H1 (cell line): ENCODE measurements at regions not wholly inside any gene's neighbourhood (a gene's known extent, or its start where the extent isn't known, plus 50 kb on each side); places are given as distances from the start of the nearest gene placed in this dataset.

Experiments used
- CTCF ChIA-PET: fragments of 300-600 bp; sonication (Branson Sonifier 250); formaldehyde crosslinking; loops from one replicate; lab custom pipeline; 2021; ENCODE audit not compliant: partially characterized antibody; lab: Charles Lee
- POLR2A ChIA-PET: fragments of 300-600 bp; sonication (Branson Sonifier 250); formaldehyde crosslinking; loops from one replicate; lab custom pipeline; 2021; ENCODE audit warnings: inconsistent platforms; ENCODE audit not compliant: partially characterized antibody; lab: Charles Lee
- DNase-seq, 2 experiments: peaks; one replicate each; pipeline versions ENCODE4 v3.0.0 to v3.0.0-alpha.2; 2010 to 2022; ENCODE audit warnings: low spot score in 2 of 2, low read depth in 1 of 2, mixed read lengths in 1 of 2
- FAIRE-seq: peaks from 2 replicates; lab custom pipeline; 2011; peaks lifted over from hg19 to GRCh38; lab: Jason Lieb, UNC
- H2AFZ ChIP-seq: 2 replicates; pipeline ENCODE4 v1.8.1; 2012; ENCODE audit warnings: low read length, inconsistent platforms
- H2AK5ac ChIP-seq: 2 replicates; pipeline ENCODE4 v1.6.1; 2013; ENCODE audit warnings: low read depth, low read length
- H2BK120ac ChIP-seq: replicated peaks from 2 replicates; pipeline ENCODE3; 2013; ENCODE audit warnings: low read depth, low read length, inconsistent platforms
- H2BK12ac ChIP-seq: 2 replicates; pipeline ENCODE4 v1.6.1; 2013; ENCODE audit warnings: low read depth, low read length
- H2BK15ac ChIP-seq: 2 replicates; pipeline ENCODE4 v1.6.1; 2013; ENCODE audit warnings: low read length
- H2BK20ac ChIP-seq: 2 replicates; pipeline ENCODE4 v1.6.1; 2013; ENCODE audit warnings: low read length
- H2BK5ac ChIP-seq: 2 replicates; pipeline ENCODE4 v1.6.1; 2013; ENCODE audit warnings: low read depth, low read length
- H3K14ac ChIP-seq: 2 replicates; pipeline ENCODE4 v1.6.1; 2013; ENCODE audit warnings: inconsistent platforms; ENCODE audit not compliant: insufficient read length
- H3K18ac ChIP-seq: 2 replicates; pipeline ENCODE4 v1.6.1; 2013; ENCODE audit warnings: low read length; ENCODE audit errors: extremely low read depth
- H3K23ac ChIP-seq: 2 replicates; pipeline ENCODE4 v1.6.1; 2013; ENCODE audit warnings: inconsistent platforms; ENCODE audit not compliant: insufficient read length
- H3K23me2 ChIP-seq: 2 replicates; pipeline ENCODE4 v1.6.1; 2013; ENCODE audit warnings: low read depth, low read length
- H3K27ac ChIP-seq: 2 replicates; pipeline ENCODE4 v1.6.1; 2011; ENCODE audit warnings: low read depth, low read length, inconsistent platforms
- H3K27me3 ChIP-seq, 4 experiments: replicated peaks in 1 of 4; 1 replicate in 1 of 4; 2 replicates in 3 of 4; pipeline versions ENCODE4 v1.6.1 to v1.8.1; 2011 to 2013; ENCODE audit warnings: low read length in 3 of 4, mild to moderate bottlenecking in 3 of 4, inconsistent platforms in 2 of 4, mixed read lengths in 2 of 4, moderate library complexity in 1 of 4; ENCODE audit not compliant: control insufficient read depth in 3 of 4, insufficient read depth in 3 of 4; ENCODE audit errors: extremely low read depth in 1 of 4
- H3K36me3 ChIP-seq, 4 experiments: 2 replicates each; pipeline versions ENCODE4 v1.6.1 to v1.8.1; 2011 to 2013; ENCODE audit warnings: mild to moderate bottlenecking in 4 of 4, low read length in 3 of 4, moderate library complexity in 2 of 4, control low read depth in 1 of 4, inconsistent platforms in 1 of 4; ENCODE audit not compliant: insufficient read depth in 4 of 4, control insufficient read depth in 2 of 4
- H3K4ac ChIP-seq: replicated peaks from 2 replicates; pipeline ENCODE3; 2013; ENCODE audit warnings: low read length, low read depth, mixed read lengths, inconsistent platforms; ENCODE audit not compliant: insufficient read length
- H3K4me1 ChIP-seq, 4 experiments: replicated peaks in 1 of 4; 1 replicate in 1 of 4; 2 replicates in 3 of 4; pipeline versions ENCODE4 v1.6.1 to v1.8.1; 2011 to 2013; ENCODE audit warnings: low read length in 3 of 4, inconsistent platforms in 2 of 4, mixed read lengths in 1 of 4; ENCODE audit not compliant: insufficient read depth in 4 of 4, control insufficient read depth in 3 of 4
- H3K4me2 ChIP-seq, 2 experiments: 2 replicates each; pipeline versions ENCODE4 v1.6.1 to v1.8.1; 2011 to 2013; ENCODE audit warnings: low read depth in 2 of 2, low read length in 2 of 2, control low read depth in 1 of 2, inconsistent platforms in 1 of 2, mild to moderate bottlenecking in 1 of 2; ENCODE audit not compliant: insufficient read depth in 1 of 2
- H3K4me3 ChIP-seq, 4 experiments: fragments of 200-600, 300-600 bp in 1 of 4; sonication (generic), shearing (Covaris generic), sonication (Bioruptor Twin) in 1 of 4; 2 replicates each; pipeline versions ENCODE4 v1.5.1 to v1.8.1; 2011 to 2016; ENCODE audit warnings: low read length in 4 of 4, low read depth in 3 of 4, control low read depth in 2 of 4, inconsistent platforms in 2 of 4, mild to moderate bottlenecking in 2 of 4, mixed read lengths in 1 of 4, moderate library complexity in 1 of 4; ENCODE audit not compliant: insufficient read depth in 2 of 4; ENCODE audit errors: extremely low read depth in 1 of 4
- H3K56ac ChIP-seq: replicated peaks from 2 replicates; pipeline ENCODE3; 2013; ENCODE audit warnings: low read depth, mild to moderate bottlenecking, mixed read lengths, low read length, inconsistent platforms; ENCODE audit not compliant: insufficient read length
- H3K79me1 ChIP-seq: 2 replicates; pipeline ENCODE4 v1.6.1; 2013; ENCODE audit warnings: low read depth, low read length, control low read depth
- H3K79me2 ChIP-seq, 2 experiments: 2 replicates each; pipeline versions ENCODE4 v1.6.1 to v1.8.1; 2012 to 2013; ENCODE audit warnings: low read length in 2 of 2, mild to moderate bottlenecking in 2 of 2, inconsistent platforms in 1 of 2; ENCODE audit not compliant: insufficient read depth in 2 of 2, control insufficient read depth in 1 of 2
- H3K9ac ChIP-seq, 4 experiments: replicated peaks in 1 of 4; 1 replicate in 1 of 4; 2 replicates in 3 of 4; pipeline versions ENCODE4 v1.6.1 to v1.8.1; 2011 to 2013; ENCODE audit warnings: low read depth in 3 of 4, low read length in 3 of 4, control low read depth in 2 of 4, mild to moderate bottlenecking in 2 of 4, moderate library complexity in 2 of 4, inconsistent platforms in 1 of 4; ENCODE audit errors: extremely low read depth in 1 of 4
- H3K9me3 ChIP-seq, 2 experiments: 2 replicates each; pipeline versions ENCODE4 v1.6.1 to v1.8.1; 2012 to 2013; ENCODE audit warnings: mild to moderate bottlenecking in 2 of 2, moderate library complexity in 2 of 2, control low read depth in 1 of 2, inconsistent platforms in 1 of 2, low read depth in 1 of 2, low read length in 1 of 2, mixed read lengths in 1 of 2; ENCODE audit not compliant: insufficient read depth in 2 of 2
- H4K20me1 ChIP-seq, 2 experiments: replicated peaks in 1 of 2; 2 replicates each; pipeline versions ENCODE3 to v1.8.1; 2011 to 2013; ENCODE audit warnings: inconsistent platforms in 2 of 2, low read length in 2 of 2, mild to moderate bottlenecking in 1 of 2; ENCODE audit not compliant: insufficient read depth in 2 of 2, control insufficient read depth in 1 of 2
- H4K5ac ChIP-seq: 2 replicates; pipeline ENCODE4 v1.6.1; 2013; ENCODE audit warnings: low read length, low read depth, mixed read lengths, inconsistent platforms; ENCODE audit not compliant: insufficient read length
- H4K8ac ChIP-seq: 2 replicates; pipeline ENCODE4 v1.8.0; 2013; ENCODE audit warnings: mild to moderate bottlenecking, moderate library complexity, low read length, inconsistent platforms; ENCODE audit not compliant: insufficient read depth; ENCODE audit errors: extremely low read depth
- H4K91ac ChIP-seq: replicated peaks from 2 replicates; pipeline ENCODE3; 2013; ENCODE audit warnings: low read length, mixed read lengths, inconsistent platforms; ENCODE audit not compliant: insufficient read length
- FOSL1 ChIP-seq: IDR thresholded peaks from 2 replicates; pipeline ENCODE4 v1.6.1; 2011; ENCODE audit warnings: mild to moderate bottlenecking, low read depth, low read length, moderate library complexity; ENCODE audit not compliant: insufficient read depth
- KDM5A ChIP-seq: fragments of 200-600 bp; IDR thresholded peaks from 2 replicates; pipeline ENCODE4 v1.7.1; 2012; ENCODE audit warnings: mild to moderate bottlenecking, low read length, inconsistent platforms, mixed read lengths
- SP2 ChIP-seq: IDR thresholded peaks from 2 replicates; pipeline ENCODE4 v1.6.1; 2012; ENCODE audit warnings: mild to moderate bottlenecking, low read length, inconsistent platforms
- TF ChIP-seq, protein P1 (sequence below), 3 experiments: IDR thresholded peaks; 1 replicate in 2 of 3; 2 replicates in 1 of 3; pipeline versions ENCODE4 v1.5.1 to v1.6.1; 2011; ENCODE audit warnings: low read length in 3 of 3, mild to moderate bottlenecking in 3 of 3, inconsistent platforms in 2 of 3, low read depth in 1 of 3, moderate library complexity in 1 of 3; ENCODE audit not compliant: insufficient read depth in 1 of 3; ENCODE audit errors: control extremely low read depth in 1 of 3

DNA sequence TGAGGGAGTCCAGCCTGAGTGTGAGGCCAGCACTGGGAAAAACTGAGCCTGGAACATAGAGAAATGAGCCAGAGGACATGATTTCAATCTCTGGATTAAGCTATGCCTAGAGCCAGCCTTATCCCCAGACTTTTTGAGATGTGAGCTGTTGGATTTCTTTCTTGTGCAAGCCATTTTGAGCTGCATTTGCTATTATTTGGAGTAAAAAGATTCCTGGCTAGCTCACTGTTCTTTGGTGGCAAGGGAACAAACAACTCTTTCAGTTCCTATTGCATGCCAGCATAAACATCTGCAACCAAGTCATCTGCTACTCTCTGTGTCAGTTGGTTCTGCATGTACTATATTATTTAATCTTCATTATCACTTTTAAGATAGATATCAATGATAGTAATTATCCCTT lies 70.1 kb upstream of the MAN2A1 start:
- TF ChIP-seq KDM5A = no peak
- no peak for TF ChIP-seq FOSL1
- TF ChIP-seq SP2 = no peak
- TF ChIP-seq, protein P1, sequence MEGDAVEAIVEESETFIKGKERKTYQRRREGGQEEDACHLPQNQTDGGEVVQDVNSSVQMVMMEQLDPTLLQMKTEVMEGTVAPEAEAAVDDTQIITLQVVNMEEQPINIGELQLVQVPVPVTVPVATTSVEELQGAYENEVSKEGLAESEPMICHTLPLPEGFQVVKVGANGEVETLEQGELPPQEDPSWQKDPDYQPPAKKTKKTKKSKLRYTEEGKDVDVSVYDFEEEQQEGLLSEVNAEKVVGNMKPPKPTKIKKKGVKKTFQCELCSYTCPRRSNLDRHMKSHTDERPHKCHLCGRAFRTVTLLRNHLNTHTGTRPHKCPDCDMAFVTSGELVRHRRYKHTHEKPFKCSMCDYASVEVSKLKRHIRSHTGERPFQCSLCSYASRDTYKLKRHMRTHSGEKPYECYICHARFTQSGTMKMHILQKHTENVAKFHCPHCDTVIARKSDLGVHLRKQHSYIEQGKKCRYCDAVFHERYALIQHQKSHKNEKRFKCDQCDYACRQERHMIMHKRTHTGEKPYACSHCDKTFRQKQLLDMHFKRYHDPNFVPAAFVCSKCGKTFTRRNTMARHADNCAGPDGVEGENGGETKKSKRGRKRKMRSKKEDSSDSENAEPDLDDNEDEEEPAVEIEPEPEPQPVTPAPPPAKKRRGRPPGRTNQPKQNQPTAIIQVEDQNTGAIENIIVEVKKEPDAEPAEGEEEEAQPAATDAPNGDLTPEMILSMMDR (IDR thresholded peaks at IDR 0.05; ENCODE audit: control extremely low read depth in 1 of 3, insufficient read depth in 1 of 3, low read depth in 1 of 3, low read length in 3 of 3) = no peak
- TF ChIP-seq, all 59 proteins: peak for 0
- no peak overlapping the region for H3K18ac ChIP-seq
- no peak for FAIRE-seq
- no peak overlapping the region for H3K4me2 ChIP-seq
- H3K4me1 ChIP-seq = no peaks in the 10 kb centered on the region
- ChIA-PET POLR2A (no interaction called here), CTCF (interaction anchor here (1.0 to 1.5 kb wide), 2 partner anchors 13 to 69 kb away, joined by 3 read pairs; no protein-coding TSS in a partner anchor)
- no peaks in the 10 kb centered on the region for H3K23me2 ChIP-seq
- H3K4me3 ChIP-seq = no peak overlapping the region
- H4K5ac ChIP-seq = no peak overlapping the region
- H2AK5ac ChIP-seq = no peak overlapping the region
- no peak overlapping the region for H2BK12ac ChIP-seq
- no peak overlapping the region for H2BK20ac ChIP-seq
- no peak for DNase-seq
- H3K9ac ChIP-seq = no peak overlapping the region
- H4K8ac ChIP-seq = no peak overlapping the region
- no peaks in the 10 kb centered on the region; a peak in 1 of 7 replicates for H3K27me3 ChIP-seq
- no peaks in the 10 kb centered on the region for H3K9me3 ChIP-seq
- H2AFZ ChIP-seq = no peak overlapping the region
- no peaks in the 10 kb centered on the region for H3K36me3 ChIP-seq
- no peak overlapping the region for H2BK15ac ChIP-seq
- no peak overlapping the region for H3K4ac ChIP-seq
- H3K27ac ChIP-seq = no peak overlapping the region
- H4K20me1 ChIP-seq = no peaks in the 10 kb centered on the region
- no peak overlapping the region for H3K56ac ChIP-seq
- no peaks in the 10 kb centered on the region for H3K79me2 ChIP-seq
- H4K91ac ChIP-seq = no peak overlapping the region
- H2BK5ac ChIP-seq = no peak overlapping the region
- H3K14ac ChIP-seq = no peak overlapping the region
- no peak overlapping the region for H2BK120ac ChIP-seq
- H3K79me1 ChIP-seq = no peaks in the 10 kb centered on the region
- no peak overlapping the region for H3K23ac ChIP-seq
